GM12874 (cell line): ENCODE measurements at regions not wholly inside any gene's neighbourhood (a gene's known extent, or its start where the extent isn't known, plus 50 kb on each side); places are given as distances from the start of the nearest gene placed in this dataset.

ENCODE experiments used
- CTCF ChIP-seq: IDR thresholded peaks from 2 replicates; pipeline ENCODE4 v1.5.1; 2011; ENCODE audit warnings: low read depth, mild to moderate bottlenecking, control low read depth, low read length, moderate library complexity; ENCODE audit not compliant: insufficient read depth

- no peak for TF ChIP-seq CTCF
Measured at GRCh38 chr16:62597875-62598274, 561.6 kb upstream of the CDH8 start.

GRCh38 chr16:62596584-62596983 is 560.3 kb upstream of the CDH8 start:
- no peak for TF ChIP-seq CTCF

GRCh38 chr16:62596125-62596524 is 559.9 kb upstream of the CDH8 start:
- no peak for TF ChIP-seq CTCF

- no peak for TF ChIP-seq CTCF
Measured at GRCh38 chr16:62586128-62586862, 550.1 kb upstream of the CDH8 start.

- TF ChIP-seq CTCF, result no peak
Measured at GRCh38 chr16:62585041-62585545, 548.9 kb upstream of the CDH8 start.

- TF ChIP-seq CTCF, result no peak
Measured at GRCh38 chr16:62583414-62583813, 547.2 kb upstream of the CDH8 start.

GRCh38 chr16:62573466-62573865 is 537.2 kb upstream of the CDH8 start:
- no peak for TF ChIP-seq CTCF
